ENCODE measurements at regions not wholly inside any gene's neighbourhood (a gene's known extent, or its start where the extent isn't known, plus 50 kb on each side); places are given as distances from the start of the nearest gene placed in this dataset.

DNA sequence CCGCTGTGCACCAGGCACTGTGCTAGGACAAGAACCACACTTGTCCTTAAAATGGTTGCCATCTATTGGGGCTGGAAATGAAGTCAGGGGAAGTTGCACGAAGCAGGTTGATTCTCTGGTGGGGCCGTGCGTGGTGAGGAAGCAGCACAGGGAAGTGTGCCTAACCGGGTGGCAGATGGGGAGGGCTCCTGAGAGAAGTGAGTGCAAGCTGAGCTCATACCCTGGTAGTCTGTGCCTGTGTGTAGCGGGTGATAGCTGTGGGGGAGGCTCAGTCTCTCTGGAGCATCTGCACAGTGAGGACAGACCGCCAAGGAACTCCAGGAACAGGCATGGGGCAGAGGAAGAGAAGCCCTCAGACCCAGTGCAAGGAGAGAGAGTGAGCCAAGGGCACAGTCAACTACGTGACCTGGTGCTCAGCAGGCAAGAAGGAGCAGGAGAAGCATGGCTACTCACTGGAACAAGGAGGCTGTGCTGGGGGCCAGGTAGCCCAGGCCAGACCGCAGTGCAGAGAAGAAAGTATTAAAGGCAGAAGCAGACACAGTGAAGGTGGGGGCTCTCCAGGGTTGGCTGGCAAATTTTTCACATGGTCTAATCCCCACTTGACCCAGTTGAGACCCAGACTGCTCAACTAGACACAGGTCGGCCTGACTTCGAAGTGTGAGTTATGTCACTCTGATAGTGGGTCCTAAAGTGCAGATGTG is 155.0 kb downstream of the CDH26 start:
- no peak overlapping the region for H2BK12ac ChIP-seq (ENCODE audit: low read depth, low read length)
- H3K18ac ChIP-seq (ENCODE audit: extremely low read depth, low read length), result no peak overlapping the region
- no peaks in the 10 kb centered on the region for H3K23me2 ChIP-seq (ENCODE audit: low read depth, low read length)
- H4K5ac ChIP-seq (ENCODE audit: insufficient read length, low read depth, low read length), result no peak overlapping the region
- no peaks in the 10 kb centered on the region for H4K20me1 ChIP-seq (replicated peaks in 1 of 2; ENCODE audit: control insufficient read depth in 1 of 2, insufficient read depth in 2 of 2, low read length in 2 of 2)
- no peak overlapping the region for H3K56ac ChIP-seq (replicated peaks; ENCODE audit: insufficient read length, low read depth, low read length)
- H2BK20ac ChIP-seq (ENCODE audit: low read length), result no peak overlapping the region
- H3K4me2 ChIP-seq (ENCODE audit: insufficient read depth in 1 of 2, low read depth in 2 of 2, low read length in 2 of 2), result no peak overlapping the region
- H4K8ac ChIP-seq (ENCODE audit: extremely low read depth, insufficient read depth, low read length), result no peak overlapping the region
- WGBS, 2 experiments (ENCODE audit: extremely low coverage in 1 of 2, insufficient coverage in 1 of 2, insufficient read length in 1 of 2, insufficient replicate concordance in 2 of 2, low coverage in 1 of 2, low lambda C conversion rate in 2 of 2, missing lambda C conversion rate in 1 of 2), result 90% methylated on average over 10 of the region's 11 CpGs; no CpG with 5 or more reads in 1 of the 2 experiments
- no peak overlapping the region for H3K23ac ChIP-seq (ENCODE audit: insufficient read length)
- no peak overlapping the region for H3K9ac ChIP-seq (replicated peaks in 1 of 4; ENCODE audit: extremely low read depth in 1 of 4, low read depth in 3 of 4, low read length in 3 of 4)
- no peak overlapping the region for H2BK5ac ChIP-seq (ENCODE audit: low read depth, low read length)
- TF ChIP-seq BCL11A (IDR thresholded peaks at IDR 0.05; ENCODE audit: low read depth in 2 of 2, low read length in 2 of 2) (no peak), SIN3A (conservative IDR thresholded peaks at IDR 0.05 in 1 of 2, IDR thresholded peaks at IDR 0.05 in 1 of 2; ENCODE audit: low read depth in 1 of 2, low read length in 2 of 2) (no peak), RXRA (IDR thresholded peaks at IDR 0.05; ENCODE audit: insufficient read depth, low read depth, low read length) (no peak), BACH1 (IDR thresholded peaks at IDR 0.05; ENCODE audit: low read length) (no peak), HDAC2 (IDR thresholded peaks at IDR 0.05; ENCODE audit: borderline replicate concordance in 1 of 2, low read depth in 2 of 2, low read length in 2 of 2) (no peak), FOSL1 (IDR thresholded peaks at IDR 0.05; ENCODE audit: insufficient read depth, low read depth, low read length) (no peak), KDM5A (IDR thresholded peaks at IDR 0.05; ENCODE audit: low read length) (no peak), TBP (IDR thresholded peaks at IDR 0.05; ENCODE audit: low read depth, low read length) (no peak), SIX5 (IDR thresholded peaks at IDR 0.05; ENCODE audit: low read depth, low read length) (no peak)
- TF ChIP-seq, protein P1, sequence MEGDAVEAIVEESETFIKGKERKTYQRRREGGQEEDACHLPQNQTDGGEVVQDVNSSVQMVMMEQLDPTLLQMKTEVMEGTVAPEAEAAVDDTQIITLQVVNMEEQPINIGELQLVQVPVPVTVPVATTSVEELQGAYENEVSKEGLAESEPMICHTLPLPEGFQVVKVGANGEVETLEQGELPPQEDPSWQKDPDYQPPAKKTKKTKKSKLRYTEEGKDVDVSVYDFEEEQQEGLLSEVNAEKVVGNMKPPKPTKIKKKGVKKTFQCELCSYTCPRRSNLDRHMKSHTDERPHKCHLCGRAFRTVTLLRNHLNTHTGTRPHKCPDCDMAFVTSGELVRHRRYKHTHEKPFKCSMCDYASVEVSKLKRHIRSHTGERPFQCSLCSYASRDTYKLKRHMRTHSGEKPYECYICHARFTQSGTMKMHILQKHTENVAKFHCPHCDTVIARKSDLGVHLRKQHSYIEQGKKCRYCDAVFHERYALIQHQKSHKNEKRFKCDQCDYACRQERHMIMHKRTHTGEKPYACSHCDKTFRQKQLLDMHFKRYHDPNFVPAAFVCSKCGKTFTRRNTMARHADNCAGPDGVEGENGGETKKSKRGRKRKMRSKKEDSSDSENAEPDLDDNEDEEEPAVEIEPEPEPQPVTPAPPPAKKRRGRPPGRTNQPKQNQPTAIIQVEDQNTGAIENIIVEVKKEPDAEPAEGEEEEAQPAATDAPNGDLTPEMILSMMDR (IDR thresholded peaks at IDR 0.05; ENCODE audit: control extremely low read depth in 1 of 3, insufficient read depth in 1 of 3, low read depth in 1 of 3, low read length in 3 of 3), result no peak
- H2BK15ac ChIP-seq (ENCODE audit: low read length), result no peak overlapping the region
- H4K91ac ChIP-seq (replicated peaks; ENCODE audit: insufficient read length, low read length), result no peak overlapping the region
- DNase-seq (ENCODE audit: low read depth in 1 of 2, low spot score in 2 of 2) (no peak), FAIRE-seq (no peak)
- CTCF ChIA-PET (ENCODE audit: partially characterized antibody), result no interaction called here
- H3K36me3 ChIP-seq (ENCODE audit: control insufficient read depth in 2 of 4, insufficient read depth in 4 of 4, low read length in 3 of 4), result no peaks in the 10 kb centered on the region
- no peaks in the 10 kb centered on the region for H3K4me1 ChIP-seq (replicated peaks in 1 of 4; ENCODE audit: control insufficient read depth in 3 of 4, insufficient read depth in 4 of 4, low read length in 3 of 4)
- H3K4me3 ChIP-seq (ENCODE audit: extremely low read depth in 1 of 4, insufficient read depth in 2 of 4, low read depth in 3 of 4, low read length in 4 of 4), result no peak overlapping the region
- H2AFZ ChIP-seq (ENCODE audit: low read length), result no peak overlapping the region
- no peaks in the 10 kb centered on the region for H3K79me1 ChIP-seq (ENCODE audit: low read depth, low read length)
- no peaks in the 10 kb centered on the region for H3K9me3 ChIP-seq (ENCODE audit: insufficient read depth in 2 of 2, low read depth in 1 of 2, low read length in 1 of 2)
- H2BK120ac ChIP-seq (replicated peaks; ENCODE audit: low read depth, low read length), result no peak overlapping the region
- H3K27me3 ChIP-seq (replicated peaks in 1 of 4; ENCODE audit: control insufficient read depth in 3 of 4, extremely low read depth in 1 of 4, insufficient read depth in 3 of 4, low read length in 3 of 4), result peaks cover 0 to 2% (median under 1%) of the 10 kb centered on the region in 4 experiments; a peak in 5 of 7 replicates
- no peak overlapping the region for H2AK5ac ChIP-seq (ENCODE audit: low read depth, low read length)
- H3K79me2 ChIP-seq (ENCODE audit: control insufficient read depth in 1 of 2, insufficient read depth in 2 of 2, low read length in 2 of 2), result no peaks in the 10 kb centered on the region
- no peak overlapping the region for H3K14ac ChIP-seq (ENCODE audit: insufficient read length)
- no peak overlapping the region for H3K27ac ChIP-seq (ENCODE audit: low read depth, low read length)
- POLR2A ChIA-PET (ENCODE audit: partially characterized antibody), result no interaction called here
- no peak overlapping the region for H3K4ac ChIP-seq (replicated peaks; ENCODE audit: insufficient read length, low read depth, low read length)

Measured in H1 (cell line).